Fibroblast of lung (primary cell): ENCODE measurements at regions not wholly inside any gene's neighbourhood (a gene's known extent, or its start where the extent isn't known, plus 50 kb on each side); places are given as distances from the start of the nearest gene placed in this dataset.

Source experiments
- CTCF ChIP-seq, 2 donors: IDR thresholded peaks in 1 of 2; conservative IDR thresholded peaks in 1 of 2; 1 replicate in 1 of 2; 2 replicates in 1 of 2; pipeline ENCODE4 v1.5.1; 2011 to 2012; ENCODE audit warnings: low read length in 2 of 2, control low read depth in 1 of 2, inconsistent platforms in 1 of 2, low read depth in 1 of 2, mild to moderate bottlenecking in 1 of 2
- EZH2 ChIP-seq: IDR thresholded peaks from 2 replicates; pipeline ENCODE4 v1.5.1; 2012; ENCODE audit warnings: low read length, control low read depth, mild to moderate bottlenecking; ENCODE audit errors: missing control alignments

- TF ChIP-seq CTCF (conservative IDR thresholded peaks at IDR 0.05 in 1 of 2, IDR thresholded peaks at IDR 0.05 in 1 of 2; ENCODE audit: low read depth in 1 of 2, low read length in 2 of 2) (no peak), EZH2 (no peak)
Observed at GRCh38 chr1:18569251-18569650, 61.4 kb upstream of the PAX7 start.
